Activated B cell treated with CpG ODN at 0.5 μM for 24 hours (primary cell): ENCODE measurements at regions not wholly inside any gene's neighbourhood (a gene's known extent, or its start where the extent isn't known, plus 50 kb on each side); places are given as distances from the start of the nearest gene placed in this dataset.
"Not testable (repeated sequence)": the region's sequence is repeated elsewhere in the genome, so short reads cannot be mapped to it uniquely, and the experiment has no call there.

ENCODE experiments used
- ATAC-seq: fragments of 200-7000 bp; cut with Tn5 transposase; one replicate; pipeline ENCODE4 v1.10.0; 2021; ENCODE audit warnings: low read depth, mild to moderate bottlenecking, moderate library complexity
- CTCF ChIA-PET: fragments of 350-600 bp; sonication (Branson Sonifier 250); formaldehyde crosslinking; loops from one replicate; lab custom pipeline; 2021; ENCODE audit warnings: antibody characterized with exemption; lab: Charles Lee
- POLR2A ChIA-PET: fragments of 350-600 bp; sonication (Branson Sonifier 250); formaldehyde crosslinking; loops from one replicate; lab custom pipeline; 2021; ENCODE audit warnings: antibody characterized with exemption; lab: Charles Lee
- DNase-seq: peaks from one replicate; pipeline ENCODE4 v3.0.0; 2022
- H3K27ac Mint-ChIP-seq: one replicate; pipeline ENCODE4 v1.8.0; 2020; ENCODE audit warnings: mixed read lengths
- H3K27me3 Mint-ChIP-seq: one replicate; pipeline ENCODE4 v1.8.0; 2021; ENCODE audit warnings: mixed read lengths
- H3K36me3 Mint-ChIP-seq: one replicate; pipeline ENCODE4 v1.8.0; 2021; ENCODE audit warnings: low read depth, mixed read lengths
- H3K4me1 Mint-ChIP-seq: one replicate; pipeline ENCODE4 v1.8.0; 2021; ENCODE audit warnings: mixed read lengths
- H3K4me3 Mint-ChIP-seq: one replicate; pipeline ENCODE4 v1.8.0; 2020; ENCODE audit warnings: mild to moderate bottlenecking, mixed read lengths
- H3K9me3 Mint-ChIP-seq: one replicate; pipeline ENCODE4 v1.8.0; 2020; ENCODE audit warnings: mixed read lengths
- intact Hi-C: fragments of 100-400 bp; cut with micrococcal nuclease; formaldehyde crosslinking; loops from one replicate; pipeline ENCODE4 v1.15.1; 2024
- TF ChIP-seq, protein P1 (sequence below): fragments of 200-600 bp; IDR thresholded peaks from one replicate; pipeline ENCODE4 v1.8.0; 2022; ENCODE audit warnings: antibody characterized with exemption, mild to moderate bottlenecking

DNA sequence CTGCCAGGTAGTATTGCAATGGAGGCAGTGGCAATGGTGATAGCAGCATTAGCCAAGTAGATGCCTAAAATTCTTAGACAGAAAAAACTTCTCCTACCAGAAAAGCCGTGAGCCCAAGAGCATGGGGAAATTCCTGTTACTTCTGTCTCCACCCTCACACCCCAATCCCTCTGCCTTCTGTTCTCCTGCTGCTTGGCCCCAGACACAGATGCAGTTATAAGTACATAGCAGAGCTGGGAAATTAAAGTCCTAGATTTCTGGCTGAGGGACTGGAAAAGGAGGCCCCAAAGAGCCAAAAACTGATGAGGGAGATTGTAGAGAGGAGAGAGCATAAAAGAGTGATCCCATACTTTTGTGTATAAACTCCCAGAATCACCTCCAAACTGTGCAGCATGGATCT, 166.9 kb downstream of the SMAD6 start:
- H3K27me3 Mint-ChIP-seq: no peaks in the 10 kb centered on the region
- ChIA-PET CTCF (interaction anchor here (1.0 to 1.3 kb wide), 2 partner anchors 12 to 17 kb away, joined by 3 to 4 read pairs; no protein-coding TSS in a partner anchor), POLR2A (no interaction called here)
- peaks cover 53% of the 10 kb centered on the region for H3K4me1 Mint-ChIP-seq
- ATAC-seq (no peak), DNase-seq (no peak)
- intact Hi-C loops: loop anchor here (10.0 kb wide), 1 partner anchor 216 kb away; no protein-coding TSS in a partner anchor
- TF ChIP-seq, protein P1, sequence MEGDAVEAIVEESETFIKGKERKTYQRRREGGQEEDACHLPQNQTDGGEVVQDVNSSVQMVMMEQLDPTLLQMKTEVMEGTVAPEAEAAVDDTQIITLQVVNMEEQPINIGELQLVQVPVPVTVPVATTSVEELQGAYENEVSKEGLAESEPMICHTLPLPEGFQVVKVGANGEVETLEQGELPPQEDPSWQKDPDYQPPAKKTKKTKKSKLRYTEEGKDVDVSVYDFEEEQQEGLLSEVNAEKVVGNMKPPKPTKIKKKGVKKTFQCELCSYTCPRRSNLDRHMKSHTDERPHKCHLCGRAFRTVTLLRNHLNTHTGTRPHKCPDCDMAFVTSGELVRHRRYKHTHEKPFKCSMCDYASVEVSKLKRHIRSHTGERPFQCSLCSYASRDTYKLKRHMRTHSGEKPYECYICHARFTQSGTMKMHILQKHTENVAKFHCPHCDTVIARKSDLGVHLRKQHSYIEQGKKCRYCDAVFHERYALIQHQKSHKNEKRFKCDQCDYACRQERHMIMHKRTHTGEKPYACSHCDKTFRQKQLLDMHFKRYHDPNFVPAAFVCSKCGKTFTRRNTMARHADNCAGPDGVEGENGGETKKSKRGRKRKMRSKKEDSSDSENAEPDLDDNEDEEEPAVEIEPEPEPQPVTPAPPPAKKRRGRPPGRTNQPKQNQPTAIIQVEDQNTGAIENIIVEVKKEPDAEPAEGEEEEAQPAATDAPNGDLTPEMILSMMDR: no peak
- H3K27ac Mint-ChIP-seq: no peak overlapping the region
- no peaks in the 10 kb centered on the region for H3K36me3 Mint-ChIP-seq
- no peaks in the 10 kb centered on the region for H3K9me3 Mint-ChIP-seq
- H3K4me3 Mint-ChIP-seq: no peak overlapping the region

DNA sequence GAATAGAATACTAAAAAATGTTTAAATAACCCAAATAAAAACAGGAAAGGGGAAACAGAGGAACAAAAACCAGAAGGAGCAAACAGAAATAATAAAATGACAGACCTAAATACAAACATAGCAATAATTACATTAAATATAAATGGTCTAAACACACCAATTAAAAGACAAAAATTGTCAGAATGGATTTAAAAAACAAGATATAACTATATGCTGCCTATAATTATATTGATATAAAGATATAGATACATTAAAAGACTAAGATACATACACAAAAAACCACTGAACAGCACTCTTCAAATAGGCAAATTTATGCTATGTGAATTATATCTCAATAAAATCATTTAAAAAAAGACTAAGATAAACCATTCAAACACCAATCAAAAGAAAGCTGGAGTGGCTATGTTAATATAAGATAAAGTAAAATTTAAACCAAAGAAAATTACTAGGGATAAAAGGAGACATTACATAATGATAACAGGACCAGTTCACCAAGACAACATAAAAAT, 168.9 kb downstream of the SMAD6 start:
- ATAC-seq: no peak
- intact Hi-C loops: no loop called here
- no peaks in the 10 kb centered on the region for H3K9me3 Mint-ChIP-seq
- no peak overlapping the region for H3K4me3 Mint-ChIP-seq
- ChIA-PET POLR2A (no interaction called here), CTCF (no interaction called here)
- no peaks in the 10 kb centered on the region for H3K36me3 Mint-ChIP-seq
- TF ChIP-seq, protein P1: no peak
- no peak overlapping the region for H3K27ac Mint-ChIP-seq
- DNase-seq: no peak
- H3K4me1 Mint-ChIP-seq: peaks cover 36% of the 10 kb centered on the region
- no peaks in the 10 kb centered on the region for H3K27me3 Mint-ChIP-seq

GRCh38 chr15:66872405-66872804, 170.4 kb downstream of the SMAD6 start:
- Mint-ChIP-seq H3K27ac (no peak overlapping the region), H3K4me1 (peaks cover 21% of the 10 kb centered on the region), H3K9me3 (no peaks in the 10 kb centered on the region), H3K27me3 (no peaks in the 10 kb centered on the region), H3K4me3 (no peak overlapping the region), H3K36me3 (no peaks in the 10 kb centered on the region)
- TF ChIP-seq, protein P1: no peak
- ATAC-seq: no peak
- ChIA-PET CTCF (no interaction called here), POLR2A (interaction anchor here (0.6 to 0.8 kb wide), 2 partner anchors 25 to 82 kb away, joined by 3 to 4 read pairs; no protein-coding TSS in a partner anchor)
- DNase-seq: no peak
- intact Hi-C loops: no loop called here

GRCh38 chr15:66873331-66873730, 171.3 kb downstream of the SMAD6 start:
- ATAC-seq, H3K27ac Mint-ChIP-seq, intact Hi-C loops, H3K36me3 Mint-ChIP-seq, H3K9me3 Mint-ChIP-seq, POLR2A ChIA-PET, DNase-seq, H3K4me3 Mint-ChIP-seq, H3K27me3 Mint-ChIP-seq: not testable (repeated sequence)
- peaks cover 20% of the 10 kb centered on the region for H3K4me1 Mint-ChIP-seq
- CTCF ChIA-PET: interaction anchor here (1.0 kb wide), 1 partner anchor 22 kb away, joined by 3 read pairs; no protein-coding TSS in a partner anchor

DNA sequence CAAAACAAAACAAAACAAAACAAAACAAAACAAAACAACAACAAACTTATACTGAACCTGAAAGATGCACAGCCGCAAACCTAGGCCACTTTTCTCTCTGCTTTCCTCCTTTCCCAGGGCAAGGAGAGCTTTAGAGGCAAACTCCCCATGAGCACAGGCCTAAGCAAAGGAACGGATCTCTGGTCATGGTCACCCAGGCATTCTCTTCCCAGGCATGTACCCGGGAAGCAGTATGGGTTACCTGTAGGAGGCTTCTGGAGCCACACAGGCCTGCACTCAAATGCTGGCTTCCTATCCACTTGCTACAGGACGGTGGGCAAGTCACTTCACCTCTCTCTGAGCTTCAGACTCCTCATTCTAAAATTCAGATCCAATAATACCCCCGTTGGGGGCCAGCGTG, 171.8 kb downstream of the SMAD6 start:
- Mint-ChIP-seq H3K4me1 (peaks cover 17% of the 10 kb centered on the region), H3K4me3 (no peak overlapping the region), H3K27ac (no peak overlapping the region), H3K27me3 (peaks cover 2% of the 10 kb centered on the region), H3K9me3 (no peaks in the 10 kb centered on the region), H3K36me3 (no peaks in the 10 kb centered on the region)
- TF ChIP-seq, protein P1: no peak
- ChIA-PET POLR2A (no interaction called here), CTCF (no interaction called here)
- ATAC-seq: no peak
- no peak for DNase-seq
- intact Hi-C loops: no loop called here
